ENCODE measurements at regions not wholly inside any gene's neighbourhood (a gene's known extent, or its start where the extent isn't known, plus 50 kb on each side); places are given as distances from the start of the nearest gene placed in this dataset.

GRCh38 chr2:217146956-217147355 lies 287.1 kb upstream of the TNP1 start:
- TF ChIP-seq POLR2A (IDR thresholded peaks at IDR 0.05) (no peak), CTCF (IDR thresholded peaks at IDR 0.05) (no peak), POLR2AphosphoS5 (IDR thresholded peaks at IDR 0.05) (no peak)
